ENCODE measurements at regions not wholly inside any gene's neighbourhood (a gene's known extent, or its start where the extent isn't known, plus 50 kb on each side); places are given as distances from the start of the nearest gene placed in this dataset.

DNA sequence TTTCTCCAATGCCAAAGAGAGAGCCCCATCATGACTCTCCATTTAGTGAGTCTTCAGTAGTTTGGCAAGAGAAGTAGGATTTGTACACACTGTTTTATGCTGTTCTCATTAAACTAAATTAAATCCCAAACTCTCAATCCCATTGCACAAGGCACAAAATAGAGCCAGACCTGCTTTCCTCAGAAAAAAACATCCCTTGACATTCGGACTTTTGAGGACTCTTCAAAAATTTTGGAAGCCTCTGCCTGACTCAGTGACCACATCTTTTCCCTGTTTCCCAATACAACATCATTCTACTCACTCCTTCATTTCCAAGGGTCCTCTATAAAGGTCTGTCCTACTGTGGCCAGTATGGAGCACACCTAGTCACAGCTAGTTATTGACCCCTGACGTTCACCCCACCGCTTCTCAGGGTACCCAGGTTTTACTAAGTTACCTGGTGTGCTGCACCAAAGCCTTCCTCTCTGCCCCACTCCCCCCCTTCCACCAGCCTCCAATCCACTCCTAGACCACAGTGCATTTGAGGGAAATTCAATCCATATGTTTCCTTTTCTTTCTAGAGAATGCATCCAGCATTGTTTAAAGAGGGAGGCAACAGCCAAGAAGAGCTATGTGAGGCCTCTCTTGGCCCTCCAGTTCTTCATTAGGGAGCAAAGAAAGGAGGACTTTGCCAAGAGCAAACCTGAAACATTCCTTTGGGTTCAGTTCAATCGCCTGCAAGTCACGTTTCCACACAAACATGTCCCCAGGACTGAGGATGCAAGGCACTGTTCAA is 428.7 kb downstream of the PLPP3 start:
- ChIA-PET POLR2A (no interaction called here), CTCF (interaction anchor here (1.1 kb wide), 1 partner anchor 8 kb away, joined by 3 read pairs; no protein-coding TSS in a partner anchor)
- Histone ChIP-seq H3K4me1 (ENCODE audit: control extremely low read depth in 1 of 4, control insufficient read depth in 4 of 4, insufficient read depth in 4 of 4, low read length in 3 of 4) (no peaks in the 10 kb centered on the region), H3K4me3 (ENCODE audit: control insufficient read depth in 1 of 7, extremely low read depth in 1 of 7, insufficient read depth in 4 of 7, low read depth in 2 of 7, low read length in 6 of 7) (no peak overlapping the region), H3K36me3 (ENCODE audit: control insufficient read depth in 4 of 4, insufficient read depth in 4 of 4, low read length in 3 of 4) (no peaks in the 10 kb centered on the region), H3K9me3 (ENCODE audit: control extremely low read depth in 1 of 5, control insufficient read depth in 4 of 5, insufficient read depth in 2 of 5, low read depth in 1 of 5, low read length in 4 of 5) (no peaks in the 10 kb centered on the region), H3K27ac (ENCODE audit: insufficient read depth in 1 of 2, low read depth in 1 of 2, low read length in 2 of 2, poor library complexity in 1 of 2, severe bottlenecking in 2 of 2) (no peak overlapping the region), H3K27me3 (replicated peaks in 2 of 5; ENCODE audit: control insufficient read depth in 4 of 5, insufficient read depth in 5 of 5, low read length in 4 of 5) (no peaks in the 10 kb centered on the region)
- WGBS (ENCODE audit: insufficient coverage) = 100% methylated on average over 5 of the region's 5 CpGs
- no peak for DNase-seq

- CTCF ChIA-PET = interaction anchor here (1.1 kb wide), 1 partner anchor 9 kb away, joined by 3 read pairs; no protein-coding TSS in a partner anchor
- no peak overlapping the region for H3K4me3 ChIP-seq (ENCODE audit: control insufficient read depth in 1 of 7, extremely low read depth in 1 of 7, insufficient read depth in 4 of 7, low read depth in 2 of 7, low read length in 6 of 7)
- H3K9me3 ChIP-seq (ENCODE audit: control extremely low read depth in 1 of 5, control insufficient read depth in 4 of 5, insufficient read depth in 2 of 5, low read depth in 1 of 5, low read length in 4 of 5) = no peaks in the 10 kb centered on the region
- DNase-seq = no peak
- POLR2A ChIA-PET = interaction anchor here (0.6 kb wide), 1 partner anchor 39 kb away, joined by 4 read pairs; no protein-coding TSS in a partner anchor
- H3K4me1 ChIP-seq (ENCODE audit: control extremely low read depth in 1 of 4, control insufficient read depth in 4 of 4, insufficient read depth in 4 of 4, low read length in 3 of 4) = no peaks in the 10 kb centered on the region
- no peaks in the 10 kb centered on the region for H3K27me3 ChIP-seq (replicated peaks in 2 of 5; ENCODE audit: control insufficient read depth in 4 of 5, insufficient read depth in 5 of 5, low read length in 4 of 5)
- no peak overlapping the region for H3K27ac ChIP-seq (ENCODE audit: insufficient read depth in 1 of 2, low read depth in 1 of 2, low read length in 2 of 2, poor library complexity in 1 of 2, severe bottlenecking in 2 of 2)
- WGBS (ENCODE audit: insufficient coverage) = 98% methylated on average over 4 of the region's 6 CpGs
- no peaks in the 10 kb centered on the region for H3K36me3 ChIP-seq (ENCODE audit: control insufficient read depth in 4 of 4, insufficient read depth in 4 of 4, low read length in 3 of 4)
Measured at GRCh38 chr1:56149761-56150160, 429.6 kb downstream of the PLPP3 start.

GRCh38 chr1:56148326-56149193 is 430.8 kb downstream of the PLPP3 start:
- 94% methylated on average over 3 of the region's 6 CpGs for WGBS (ENCODE audit: insufficient coverage)
- Histone ChIP-seq H3K36me3 (ENCODE audit: control insufficient read depth in 4 of 4, insufficient read depth in 4 of 4, low read length in 3 of 4) (no peaks in the 10 kb centered on the region), H3K9me3 (ENCODE audit: control extremely low read depth in 1 of 5, control insufficient read depth in 4 of 5, insufficient read depth in 2 of 5, low read depth in 1 of 5, low read length in 4 of 5) (no peaks in the 10 kb centered on the region), H3K4me3 (ENCODE audit: control insufficient read depth in 1 of 7, extremely low read depth in 1 of 7, insufficient read depth in 4 of 7, low read depth in 2 of 7, low read length in 6 of 7) (no peak overlapping the region), H3K27ac (ENCODE audit: insufficient read depth in 1 of 2, low read depth in 1 of 2, low read length in 2 of 2, poor library complexity in 1 of 2, severe bottlenecking in 2 of 2) (no peak overlapping the region), H3K4me1 (ENCODE audit: control extremely low read depth in 1 of 4, control insufficient read depth in 4 of 4, insufficient read depth in 4 of 4, low read length in 3 of 4) (no peaks in the 10 kb centered on the region), H3K27me3 (replicated peaks in 2 of 5; ENCODE audit: control insufficient read depth in 4 of 5, insufficient read depth in 5 of 5, low read length in 4 of 5) (no peaks in the 10 kb centered on the region)
- no peak for DNase-seq
- CTCF ChIA-PET = interaction anchor here (1.3 kb wide), 1 partner anchor 10 kb away, joined by 3 read pairs; no protein-coding TSS in a partner anchor
- POLR2A ChIA-PET = no interaction called here

DNA sequence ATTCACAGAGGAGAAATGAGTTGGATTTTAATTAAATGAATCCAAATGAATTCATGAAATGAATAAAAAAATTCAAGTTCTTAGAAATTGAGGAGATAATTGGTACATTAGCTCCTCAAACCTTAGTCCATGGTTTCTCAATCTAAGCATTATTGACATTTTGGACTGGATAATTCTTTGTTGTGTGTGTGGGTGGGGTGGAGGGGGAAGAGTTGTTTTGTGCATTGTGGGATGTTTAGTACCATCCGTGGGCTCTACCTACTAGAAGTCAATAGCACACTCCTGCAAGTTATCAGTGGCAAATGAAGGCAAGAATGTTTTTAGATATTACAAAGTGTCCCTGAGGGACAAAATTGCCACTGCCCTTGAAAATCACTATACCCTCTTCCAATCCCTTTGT is 431.9 kb downstream of the PLPP3 start:
- CTCF ChIA-PET = interaction anchor here (1.3 kb wide), 1 partner anchor 11 kb away, joined by 3 read pairs; no protein-coding TSS in a partner anchor
- 100% methylated on average over 1 of the region's 1 CpG for WGBS (ENCODE audit: insufficient coverage)

GRCh38 chr1:56147034-56147433 is 432.3 kb downstream of the PLPP3 start:
- ChIA-PET CTCF (no interaction called here), POLR2A (no interaction called here)
- H3K9me3 ChIP-seq (ENCODE audit: control extremely low read depth in 1 of 5, control insufficient read depth in 4 of 5, insufficient read depth in 2 of 5, low read depth in 1 of 5, low read length in 4 of 5) = no peaks in the 10 kb centered on the region
- H3K36me3 ChIP-seq (ENCODE audit: control insufficient read depth in 4 of 4, insufficient read depth in 4 of 4, low read length in 3 of 4) = no peaks in the 10 kb centered on the region
- H3K27me3 ChIP-seq (replicated peaks in 2 of 5; ENCODE audit: control insufficient read depth in 4 of 5, insufficient read depth in 5 of 5, low read length in 4 of 5) = no peaks in the 10 kb centered on the region
- no peak overlapping the region for H3K4me3 ChIP-seq (ENCODE audit: control insufficient read depth in 1 of 7, extremely low read depth in 1 of 7, insufficient read depth in 4 of 7, low read depth in 2 of 7, low read length in 6 of 7)
- no peaks in the 10 kb centered on the region for H3K4me1 ChIP-seq (ENCODE audit: control extremely low read depth in 1 of 4, control insufficient read depth in 4 of 4, insufficient read depth in 4 of 4, low read length in 3 of 4)
- no CpG with 5 or more reads among the region's 2 CpGs for WGBS (ENCODE audit: insufficient coverage)
- no peak for DNase-seq
- H3K27ac ChIP-seq (ENCODE audit: insufficient read depth in 1 of 2, low read depth in 1 of 2, low read length in 2 of 2, poor library complexity in 1 of 2, severe bottlenecking in 2 of 2) = no peak overlapping the region

More for the DNA sequence above, 431.9 kb downstream of the PLPP3 start:
- Histone ChIP-seq H3K4me1 (ENCODE audit: control extremely low read depth in 1 of 4, control insufficient read depth in 4 of 4, insufficient read depth in 4 of 4, low read length in 3 of 4) (no peaks in the 10 kb centered on the region), H3K4me3 (ENCODE audit: control insufficient read depth in 1 of 7, extremely low read depth in 1 of 7, insufficient read depth in 4 of 7, low read depth in 2 of 7, low read length in 6 of 7) (no peak overlapping the region), H3K27me3 (replicated peaks in 2 of 5; ENCODE audit: control insufficient read depth in 4 of 5, insufficient read depth in 5 of 5, low read length in 4 of 5) (no peaks in the 10 kb centered on the region), H3K27ac (ENCODE audit: insufficient read depth in 1 of 2, low read depth in 1 of 2, low read length in 2 of 2, poor library complexity in 1 of 2, severe bottlenecking in 2 of 2) (no peak overlapping the region), H3K9me3 (ENCODE audit: control extremely low read depth in 1 of 5, control insufficient read depth in 4 of 5, insufficient read depth in 2 of 5, low read depth in 1 of 5, low read length in 4 of 5) (no peaks in the 10 kb centered on the region), H3K36me3 (ENCODE audit: control insufficient read depth in 4 of 4, insufficient read depth in 4 of 4, low read length in 3 of 4) (no peaks in the 10 kb centered on the region)
- POLR2A ChIA-PET = no interaction called here
- DNase-seq = no peak

DNA sequence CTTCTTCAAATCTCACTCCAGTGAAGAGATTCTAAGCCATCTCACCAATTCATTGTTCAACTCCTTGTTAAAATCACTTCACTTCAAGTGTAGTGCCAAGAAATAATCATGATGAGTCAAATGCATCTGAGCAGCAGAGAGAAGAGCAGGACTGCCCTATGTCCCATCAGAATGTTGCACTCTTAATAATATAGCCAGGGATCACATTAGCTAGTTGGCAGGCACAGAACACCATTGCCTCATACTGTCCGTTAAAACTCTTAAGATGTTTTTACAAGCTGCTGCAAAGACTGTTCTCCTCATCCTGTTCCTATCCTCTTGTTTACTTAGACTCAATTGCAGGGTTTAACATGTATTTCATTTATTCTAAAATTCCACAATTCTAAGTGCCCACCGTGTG is 432.9 kb downstream of the PLPP3 start:
- Histone ChIP-seq H3K27ac (ENCODE audit: insufficient read depth in 1 of 2, low read depth in 1 of 2, low read length in 2 of 2, poor library complexity in 1 of 2, severe bottlenecking in 2 of 2) (no peak overlapping the region), H3K27me3 (replicated peaks in 2 of 5; ENCODE audit: control insufficient read depth in 4 of 5, insufficient read depth in 5 of 5, low read length in 4 of 5) (no peaks in the 10 kb centered on the region), H3K9me3 (ENCODE audit: control extremely low read depth in 1 of 5, control insufficient read depth in 4 of 5, insufficient read depth in 2 of 5, low read depth in 1 of 5, low read length in 4 of 5) (no peaks in the 10 kb centered on the region), H3K4me3 (ENCODE audit: control insufficient read depth in 1 of 7, extremely low read depth in 1 of 7, insufficient read depth in 4 of 7, low read depth in 2 of 7, low read length in 6 of 7) (no peak overlapping the region), H3K4me1 (ENCODE audit: control extremely low read depth in 1 of 4, control insufficient read depth in 4 of 4, insufficient read depth in 4 of 4, low read length in 3 of 4) (no peaks in the 10 kb centered on the region), H3K36me3 (ENCODE audit: control insufficient read depth in 4 of 4, insufficient read depth in 4 of 4, low read length in 3 of 4) (no peaks in the 10 kb centered on the region)
- ChIA-PET CTCF (interaction anchor here (1.0 kb wide), 2 partner anchors 22 to 311 kb away, joined by 3 read pairs; no protein-coding TSS in a partner anchor), POLR2A (no interaction called here)
- no peak for DNase-seq
- 100% methylated on average over 1 of the region's 2 CpGs for WGBS (ENCODE audit: insufficient coverage)

DNA sequence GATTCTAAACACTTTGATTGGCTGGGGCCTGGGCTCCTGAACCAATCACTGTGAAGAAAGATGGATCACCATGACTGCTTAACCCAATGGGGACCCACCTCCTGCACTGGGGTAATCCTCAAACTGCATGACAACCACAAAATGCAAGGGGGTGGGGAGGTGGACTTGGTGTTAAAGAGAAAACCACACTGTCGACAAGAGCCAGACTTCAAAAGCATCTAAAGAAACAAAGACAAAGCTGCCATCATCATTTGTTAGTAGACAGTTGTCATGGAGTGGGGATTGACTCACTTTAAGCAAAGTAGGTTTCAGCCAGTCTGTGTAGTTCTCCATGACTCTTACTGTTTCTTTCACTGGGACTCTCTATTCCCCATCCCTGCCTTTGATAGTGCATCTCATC is 433.8 kb downstream of the PLPP3 start:
- no CpG with 5 or more reads among the region's 1 CpG for WGBS (ENCODE audit: insufficient coverage)
- H3K4me3 ChIP-seq (ENCODE audit: control insufficient read depth in 1 of 7, extremely low read depth in 1 of 7, insufficient read depth in 4 of 7, low read depth in 2 of 7, low read length in 6 of 7) = no peak overlapping the region
- no peaks in the 10 kb centered on the region for H3K4me1 ChIP-seq (ENCODE audit: control extremely low read depth in 1 of 4, control insufficient read depth in 4 of 4, insufficient read depth in 4 of 4, low read length in 3 of 4)
- no peaks in the 10 kb centered on the region for H3K36me3 ChIP-seq (ENCODE audit: control insufficient read depth in 4 of 4, insufficient read depth in 4 of 4, low read length in 3 of 4)
- ChIA-PET POLR2A (no interaction called here), CTCF (interaction anchor here (0.8 to 1.0 kb wide), 3 partner anchors 21 to 310 kb away, joined by 3 read pairs; no protein-coding TSS in a partner anchor)
- H3K27ac ChIP-seq (ENCODE audit: insufficient read depth in 1 of 2, low read depth in 1 of 2, low read length in 2 of 2, poor library complexity in 1 of 2, severe bottlenecking in 2 of 2) = no peak overlapping the region
- no peaks in the 10 kb centered on the region for H3K9me3 ChIP-seq (ENCODE audit: control extremely low read depth in 1 of 5, control insufficient read depth in 4 of 5, insufficient read depth in 2 of 5, low read depth in 1 of 5, low read length in 4 of 5)
- DNase-seq = no peak
- no peaks in the 10 kb centered on the region for H3K27me3 ChIP-seq (replicated peaks in 2 of 5; ENCODE audit: control insufficient read depth in 4 of 5, insufficient read depth in 5 of 5, low read length in 4 of 5)

Data from common myeloid progenitor, CD34-positive (primary cell).